GM18508 (cell line): ENCODE measurements at regions not wholly inside any gene's neighbourhood (a gene's known extent, or its start where the extent isn't known, plus 50 kb on each side); places are given as distances from the start of the nearest gene placed in this dataset.
"Not testable (repeated sequence)": the region's sequence is repeated elsewhere in the genome, so short reads cannot be mapped to it uniquely, and the experiment has no call there.

ENCODE experiments used
- ATAC-seq: cut with Tn5 transposase; IDR thresholded peaks from one replicate; pipeline ENCODE4 v1.9.1; 2021; ENCODE audit warnings: moderate number of reproducible peaks; ENCODE audit not compliant: insufficient read depth, unreplicated experiment

DNA sequence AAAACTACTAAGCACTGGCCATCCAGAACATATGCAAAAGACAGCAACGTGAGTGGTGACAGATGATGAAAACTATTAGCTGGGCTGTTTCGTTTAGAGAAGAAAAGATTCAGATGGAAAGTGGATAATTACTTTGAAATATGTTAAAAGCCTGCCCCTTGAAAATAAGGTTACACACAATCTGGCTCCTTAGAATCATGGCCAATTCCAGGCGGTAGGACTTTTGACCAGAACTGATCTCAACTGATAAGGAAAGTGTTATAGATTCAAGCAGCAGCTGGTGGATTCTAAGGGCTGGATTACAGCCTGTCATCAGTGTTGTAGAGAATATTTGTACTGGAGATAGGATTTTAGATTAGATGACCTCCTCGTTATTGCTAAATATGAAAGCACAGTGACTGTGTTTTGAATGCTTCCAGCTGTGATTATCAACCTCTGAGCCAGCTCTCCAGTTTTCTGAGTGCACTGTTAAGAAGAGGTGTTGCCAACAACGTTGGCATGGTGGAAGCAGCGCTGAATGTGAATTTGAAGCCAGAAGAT lies 75.1 kb downstream of the KBTBD2 start:
- not testable (repeated sequence) for ATAC-seq

DNA sequence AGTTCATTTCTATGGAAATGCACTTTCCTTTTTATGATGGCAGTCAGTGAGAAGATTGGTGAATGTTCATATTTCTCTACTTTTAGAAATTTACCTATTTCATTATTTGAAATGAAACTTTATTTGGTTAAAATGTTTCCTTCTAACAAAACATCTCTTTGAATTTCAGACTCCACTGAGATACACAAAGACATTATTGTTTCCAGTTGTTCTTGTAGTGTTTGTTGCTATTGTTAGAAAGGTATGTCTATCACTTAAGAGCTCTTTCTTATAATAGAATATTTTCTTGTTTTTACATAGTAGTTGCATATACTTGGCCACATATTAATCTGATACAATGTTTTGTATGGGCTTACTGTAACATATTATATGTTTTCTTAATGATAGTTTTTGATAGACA lies 76.8 kb downstream of the KBTBD2 start:
- ATAC-seq, result not testable (repeated sequence)

DNA sequence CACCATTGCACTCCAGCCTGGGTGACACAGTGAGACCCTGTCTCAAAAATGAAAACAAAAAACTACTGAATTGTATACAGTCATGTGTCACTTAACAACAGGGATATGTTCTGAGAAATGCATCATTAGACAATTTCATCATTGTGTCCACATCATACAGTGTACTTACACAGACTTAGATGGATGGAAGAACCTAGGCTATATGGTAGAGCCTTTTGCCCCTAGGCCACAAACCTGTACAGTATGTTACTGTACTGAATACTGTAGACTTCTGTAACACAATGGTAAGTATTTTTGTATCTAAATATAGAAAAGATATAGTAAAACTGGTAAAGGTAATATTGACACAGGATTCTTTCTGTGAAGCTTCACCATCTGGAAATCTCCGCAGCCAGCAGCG lies 81.7 kb downstream of the KBTBD2 start:
- ATAC-seq, result no peak

DNA sequence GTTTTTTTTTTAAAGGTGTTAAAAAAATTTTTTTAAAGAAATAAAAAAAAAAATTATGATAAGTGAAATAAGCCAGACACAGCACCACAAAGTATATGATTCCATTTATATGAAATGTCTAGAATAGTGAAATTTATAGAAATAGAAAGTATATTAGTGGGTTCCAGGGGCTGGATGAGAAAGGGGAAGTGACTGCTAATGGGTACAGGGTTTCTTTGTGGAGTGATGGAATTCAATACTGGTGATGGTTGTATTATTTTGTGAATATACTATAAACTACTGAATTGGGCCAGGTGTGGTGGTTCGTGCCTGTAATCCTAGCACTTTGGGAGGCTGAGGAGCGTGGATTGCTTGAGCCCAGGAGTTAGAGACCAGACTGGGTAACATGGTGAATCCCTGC lies 82.2 kb downstream of the KBTBD2 start:
- no peak for ATAC-seq

DNA sequence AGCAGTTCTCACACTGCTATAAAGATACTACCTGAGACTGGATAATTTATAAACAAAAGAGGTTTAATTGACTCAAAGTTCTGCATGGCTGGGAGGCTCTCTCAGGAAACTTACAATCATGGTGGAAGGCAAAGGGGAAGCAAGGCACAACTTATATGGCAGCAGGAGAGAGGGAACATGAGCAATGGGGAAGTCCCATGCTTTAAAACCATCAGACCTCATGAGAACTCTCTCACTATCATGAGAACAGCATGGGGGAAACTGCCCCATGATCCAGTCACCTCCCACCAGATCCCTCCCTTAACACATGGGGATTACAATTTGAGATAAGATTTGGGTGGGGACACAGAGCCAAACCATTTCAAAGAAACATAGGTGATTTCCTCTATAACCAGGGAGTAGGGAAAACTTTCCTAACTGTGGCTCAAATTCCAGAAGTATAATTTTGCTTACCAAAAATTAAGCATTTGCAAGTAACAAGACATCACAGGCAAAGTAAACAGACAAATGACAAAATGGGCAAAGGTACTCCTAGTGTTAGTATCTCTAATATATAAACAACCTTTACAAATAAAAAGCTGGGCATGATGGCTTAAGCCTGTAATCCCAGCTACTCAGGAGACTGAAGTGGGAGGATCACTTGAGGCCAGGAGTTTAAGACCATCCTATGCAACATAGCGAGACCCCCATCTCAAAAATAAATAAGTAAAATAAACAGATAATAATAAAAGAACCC lies 88.0 kb downstream of the KBTBD2 start:
- no peak for ATAC-seq

DNA sequence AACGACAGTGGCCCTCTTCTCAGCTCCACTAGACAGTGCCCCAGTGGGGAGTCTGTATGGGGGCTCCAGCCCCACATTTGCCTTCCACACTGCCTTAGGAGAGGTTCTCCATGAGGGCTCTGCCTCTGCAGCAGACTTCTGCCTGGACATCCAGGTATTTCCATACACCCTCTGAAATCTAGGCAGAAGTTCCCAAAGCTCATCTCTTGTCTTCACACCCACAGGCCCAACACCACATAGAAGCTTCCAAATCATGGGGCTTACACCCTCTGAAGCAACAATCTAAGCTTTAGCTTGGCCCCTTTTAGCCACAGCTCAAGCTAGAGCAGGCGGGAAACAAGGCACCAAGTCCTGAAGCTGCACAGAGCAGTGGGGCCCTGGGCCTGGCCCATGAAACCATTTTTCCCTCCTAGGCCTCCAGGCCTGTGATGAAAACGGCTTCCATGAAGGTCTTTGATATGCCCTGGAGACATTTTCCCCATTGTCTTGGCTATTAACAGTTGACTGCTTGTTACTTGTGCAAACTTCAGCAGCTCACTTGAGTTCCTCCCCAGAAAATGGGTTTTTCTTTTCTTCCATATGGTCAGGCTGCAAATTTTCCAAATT lies 89.2 kb downstream of the KBTBD2 start:
- ATAC-seq, result no peak

DNA sequence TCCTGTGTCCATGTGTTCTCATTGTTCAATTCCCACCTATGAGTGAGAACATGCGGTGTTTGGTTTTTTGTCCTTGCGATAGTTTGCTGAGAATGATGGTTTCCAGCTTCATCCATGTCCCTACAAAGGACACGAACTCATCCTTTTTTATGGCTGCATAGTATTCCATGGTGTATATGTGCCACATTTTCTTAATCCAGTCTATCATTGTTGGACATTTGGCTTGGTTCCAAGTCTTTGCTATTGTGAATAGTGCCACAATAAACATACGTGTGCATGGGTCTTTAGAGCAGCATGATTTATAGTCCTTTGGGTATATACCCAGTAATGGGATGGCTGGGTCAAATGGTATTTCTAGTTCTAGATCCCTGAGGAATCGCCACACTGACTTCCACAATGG lies 98.5 kb downstream of the KBTBD2 start:
- not testable (repeated sequence) for ATAC-seq

DNA sequence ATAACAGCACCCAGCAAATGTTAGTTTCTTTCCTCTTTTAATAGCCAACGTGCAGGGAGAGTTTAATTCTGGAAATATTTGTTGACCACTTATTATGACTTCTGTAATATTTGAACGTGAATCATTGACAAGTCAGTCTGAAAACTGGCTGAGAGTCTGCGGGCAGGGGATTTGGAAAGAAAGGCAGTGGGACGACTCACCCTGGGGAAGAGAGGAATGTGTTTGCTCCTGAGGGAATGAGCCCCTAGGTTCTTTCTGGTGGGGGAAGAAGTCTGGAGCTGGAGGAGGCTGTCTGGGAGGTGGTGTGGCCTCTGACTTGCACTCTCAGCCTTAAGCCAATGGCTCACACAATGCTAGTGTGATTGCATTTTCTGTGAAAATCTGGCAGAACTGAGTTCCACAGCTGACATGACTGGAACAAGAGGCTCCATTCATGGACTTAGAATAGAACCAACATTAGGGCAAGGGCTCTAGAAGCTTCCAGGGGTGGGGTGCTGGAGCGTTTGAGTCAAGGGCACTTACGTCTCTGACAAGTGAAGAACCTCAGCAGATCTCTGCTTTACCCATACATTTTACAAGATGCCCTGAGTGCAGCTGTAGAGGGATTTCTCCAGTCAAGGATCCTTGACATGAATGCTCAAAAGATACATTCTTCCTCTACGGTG lies 100.7 kb downstream of the KBTBD2 start:
- ATAC-seq, result not testable (repeated sequence)

DNA sequence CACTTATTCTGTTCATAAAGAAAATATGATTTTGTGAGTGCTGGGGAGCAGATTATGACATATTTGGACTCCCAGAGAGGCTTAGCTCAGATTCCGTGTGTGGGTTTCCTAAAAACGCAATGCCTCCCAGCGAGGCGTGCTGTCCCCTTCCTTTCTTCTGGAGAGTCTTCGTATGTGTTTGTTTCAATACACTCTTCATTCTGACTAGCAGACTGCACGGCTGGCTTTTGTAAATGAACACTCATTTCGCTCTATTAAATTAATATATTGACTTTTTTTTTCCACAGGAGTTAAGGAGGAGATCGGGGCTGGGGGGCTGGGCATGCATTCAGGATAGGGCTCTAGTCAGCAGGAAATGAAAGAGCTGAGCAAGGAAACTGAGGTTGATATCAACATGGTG lies 102.3 kb downstream of the KBTBD2 start:
- not testable (repeated sequence) for ATAC-seq

DNA sequence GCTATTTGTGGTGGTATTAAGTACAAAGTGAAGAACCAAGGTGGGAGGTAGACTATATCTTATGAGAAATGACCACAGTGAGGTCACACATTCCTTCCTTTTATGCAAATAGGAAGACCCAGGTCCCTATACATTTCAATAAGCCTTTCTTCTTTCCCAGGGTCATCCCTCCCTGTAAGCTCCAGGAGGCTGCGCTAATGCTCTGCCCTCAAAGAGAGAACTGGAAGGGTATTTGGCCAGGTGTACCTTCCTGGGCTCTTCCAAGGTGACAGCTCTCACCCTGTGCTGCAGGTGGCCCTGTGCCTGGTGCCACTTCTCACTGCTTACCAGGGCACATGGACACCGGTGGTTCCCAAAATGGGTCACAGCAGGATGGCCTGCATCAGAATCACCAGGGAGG lies 103.4 kb downstream of the KBTBD2 start:
- not testable (repeated sequence) for ATAC-seq

DNA sequence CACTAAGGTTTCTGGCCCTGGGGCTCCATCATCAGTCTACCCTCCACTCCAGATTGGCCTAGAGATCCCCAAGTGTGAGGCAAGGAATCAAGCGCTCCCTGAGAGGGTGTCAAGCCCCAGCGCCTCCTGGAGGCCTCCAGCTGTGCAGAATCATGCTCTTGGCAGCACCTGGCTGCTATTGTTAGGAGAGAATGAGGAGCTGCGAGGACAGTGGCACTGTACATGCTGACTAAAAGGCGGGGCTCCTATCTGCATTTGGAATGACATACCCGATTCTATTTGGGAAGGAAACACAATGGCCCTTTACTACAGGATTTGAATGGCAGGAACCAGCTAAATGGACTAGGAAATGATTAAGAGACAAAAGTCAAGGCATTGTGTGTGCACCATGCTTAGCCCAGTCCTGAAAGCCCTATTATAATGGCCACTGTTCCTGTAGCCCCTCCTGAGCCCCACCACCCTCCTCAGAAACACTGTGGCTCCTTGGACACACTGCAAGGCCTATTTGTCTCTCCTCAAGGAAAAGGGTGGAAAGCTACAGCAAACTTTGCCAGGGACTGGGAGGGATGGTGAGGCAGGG lies 106.1 kb downstream of the KBTBD2 start:
- ATAC-seq, result not testable (repeated sequence)

DNA sequence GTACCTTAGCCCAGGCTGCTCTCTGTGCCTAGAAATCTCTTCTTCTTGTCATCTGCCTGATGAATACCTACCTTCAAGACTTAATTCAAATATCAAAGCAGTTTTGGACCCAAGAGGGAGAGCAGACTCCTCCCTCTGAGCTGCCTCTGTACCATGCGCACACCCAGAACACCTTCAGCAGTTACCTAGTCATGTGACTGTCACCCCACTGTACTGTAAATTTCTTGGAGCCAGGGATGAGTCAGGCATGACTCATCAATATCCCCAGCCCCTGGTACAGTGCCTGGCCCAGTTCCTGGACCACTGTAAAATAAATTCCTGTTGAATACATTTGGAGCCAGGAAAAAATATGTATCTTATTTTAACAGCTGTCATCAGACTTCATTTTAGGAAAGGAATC lies 111.7 kb downstream of the KBTBD2 start:
- ATAC-seq, result not testable (repeated sequence)

DNA sequence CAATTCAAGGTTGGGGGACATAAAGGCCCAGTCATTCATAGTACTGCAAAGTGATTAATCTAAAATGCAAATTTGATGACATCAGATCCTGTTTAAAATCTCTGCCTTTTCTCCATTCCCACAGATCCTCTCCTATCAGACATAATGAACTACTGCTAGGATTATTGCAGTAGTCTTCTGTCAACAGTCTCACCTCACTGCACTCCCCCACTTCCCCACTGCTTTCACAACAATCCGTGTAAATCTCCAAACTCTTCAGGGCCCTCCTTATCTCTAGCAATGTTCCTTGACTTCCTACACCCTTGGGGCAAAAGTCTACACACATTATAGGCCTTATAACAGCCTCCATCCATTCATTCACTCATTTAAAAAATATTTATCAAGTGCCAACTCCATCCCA lies 112.4 kb downstream of the KBTBD2 start:
- no peak for ATAC-seq

DNA sequence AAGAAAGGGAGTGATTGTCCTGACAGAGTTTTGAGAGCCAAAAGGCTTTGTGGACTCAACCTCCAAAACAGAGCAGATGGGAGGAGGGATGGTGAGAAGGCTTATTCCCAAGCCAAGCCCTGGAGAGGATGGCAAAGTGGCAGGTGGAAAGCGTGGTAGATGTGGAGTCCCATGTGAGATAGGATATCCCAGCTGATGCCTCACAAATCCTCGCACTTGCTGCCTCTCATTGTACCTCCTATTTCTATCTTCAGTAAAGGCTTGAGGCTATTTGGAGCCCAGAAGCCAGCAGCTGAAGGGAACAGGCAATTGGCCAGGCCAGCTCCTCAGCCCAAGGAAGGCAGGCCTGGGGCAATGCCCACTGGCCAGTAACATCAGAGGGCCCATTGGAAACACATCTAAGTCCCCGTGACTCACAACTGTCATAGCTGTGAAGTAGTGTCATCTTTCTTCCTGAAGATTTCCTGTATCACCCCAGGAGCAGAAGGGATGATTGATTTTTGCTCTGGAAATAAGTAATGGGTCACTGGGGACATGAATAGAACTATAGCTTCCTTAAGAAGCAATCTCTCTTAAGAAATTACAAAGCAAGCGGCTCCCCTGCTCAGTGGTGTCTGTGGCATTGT lies 114.4 kb downstream of the KBTBD2 start:
- ATAC-seq, result not testable (repeated sequence)

DNA sequence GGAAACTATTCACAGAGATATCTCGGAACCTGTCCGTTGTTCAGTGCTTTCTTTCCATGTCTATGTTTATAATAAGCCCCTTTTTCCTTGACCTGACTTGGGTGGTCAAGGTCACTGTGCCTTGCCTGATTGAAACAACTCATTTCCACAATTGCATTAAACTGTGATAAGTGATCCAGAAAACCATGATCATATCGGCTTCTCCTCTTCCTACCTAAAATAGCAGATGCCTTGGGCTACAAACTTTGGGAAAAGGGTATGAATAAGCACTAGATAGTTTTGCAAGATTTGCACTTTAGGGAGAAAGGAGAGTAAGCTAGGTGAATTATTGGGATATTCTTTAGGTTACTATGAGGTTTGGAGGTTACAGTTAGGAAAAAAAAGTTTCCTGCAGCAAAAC lies 115.2 kb downstream of the KBTBD2 start:
- ATAC-seq, result not testable (repeated sequence)

DNA sequence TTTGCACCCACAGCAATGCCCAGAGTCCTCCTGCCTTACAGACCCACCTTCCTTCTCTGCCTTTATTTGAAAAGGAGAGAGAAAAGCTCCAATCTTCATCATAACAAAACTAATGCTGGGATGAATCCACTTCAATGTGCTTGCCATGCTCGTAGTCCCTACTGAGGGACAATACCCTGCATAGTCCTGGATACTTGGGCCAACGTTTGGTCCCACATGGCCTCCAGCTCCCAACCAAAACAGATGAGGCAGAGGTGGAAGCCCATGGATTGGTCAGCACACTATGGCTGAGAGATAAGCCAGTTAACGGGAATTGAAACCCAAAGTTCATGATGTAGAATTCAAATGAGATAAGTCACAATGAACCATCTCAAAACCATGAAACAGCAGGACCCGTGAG lies 115.8 kb downstream of the KBTBD2 start:
- not testable (repeated sequence) for ATAC-seq

DNA sequence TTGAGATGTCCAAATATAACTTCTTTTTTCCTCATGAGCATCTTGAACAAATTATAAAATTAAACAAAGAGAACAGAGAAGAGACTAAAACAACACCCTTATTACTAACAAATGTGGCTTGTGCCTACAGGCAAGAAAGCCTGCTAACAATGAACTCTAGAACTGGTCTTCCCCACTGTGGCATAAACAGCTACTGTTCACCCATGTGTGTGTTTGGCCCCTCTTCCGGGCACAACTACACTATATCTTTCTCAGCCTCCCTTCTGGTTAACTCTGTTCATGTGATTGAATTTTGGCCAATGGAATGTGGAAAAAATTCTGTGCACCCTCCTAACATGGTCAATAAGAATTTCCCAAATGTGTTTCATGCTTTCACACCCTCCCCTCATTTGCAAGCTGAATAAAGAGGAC lies 117.0 kb downstream of the KBTBD2 start:
- ATAC-seq, result no peak

DNA sequence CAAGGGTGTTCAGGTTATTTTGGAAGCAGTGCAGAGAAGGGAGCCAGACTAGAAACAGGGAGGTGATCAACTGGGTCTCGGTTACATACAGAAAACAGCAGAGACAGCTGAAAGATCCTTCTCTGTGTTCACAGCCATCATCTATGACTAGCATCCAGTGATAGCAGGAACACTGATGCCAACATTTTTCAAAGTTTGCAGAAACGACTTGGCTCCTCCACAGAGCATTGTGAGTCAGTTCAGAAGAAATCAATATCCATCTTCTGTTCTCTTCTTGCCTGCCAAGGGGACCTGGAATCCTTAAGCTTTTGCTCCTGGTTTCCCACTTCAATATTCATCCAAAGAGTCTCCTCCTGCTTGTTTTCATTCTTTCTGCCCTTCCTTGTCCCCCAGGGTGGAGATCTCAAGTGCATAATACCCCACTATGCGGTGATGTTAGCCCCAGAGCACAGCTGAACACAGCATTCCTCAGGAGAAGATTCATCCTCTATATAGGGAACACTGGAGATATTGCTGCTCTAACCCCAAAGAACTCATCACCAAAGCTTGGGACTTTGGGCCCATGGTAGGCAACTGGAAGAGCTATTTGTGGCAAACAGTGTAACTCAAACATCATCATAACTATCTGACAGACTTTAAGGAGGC lies 122.6 kb downstream of the KBTBD2 start:
- not testable (repeated sequence) for ATAC-seq

DNA sequence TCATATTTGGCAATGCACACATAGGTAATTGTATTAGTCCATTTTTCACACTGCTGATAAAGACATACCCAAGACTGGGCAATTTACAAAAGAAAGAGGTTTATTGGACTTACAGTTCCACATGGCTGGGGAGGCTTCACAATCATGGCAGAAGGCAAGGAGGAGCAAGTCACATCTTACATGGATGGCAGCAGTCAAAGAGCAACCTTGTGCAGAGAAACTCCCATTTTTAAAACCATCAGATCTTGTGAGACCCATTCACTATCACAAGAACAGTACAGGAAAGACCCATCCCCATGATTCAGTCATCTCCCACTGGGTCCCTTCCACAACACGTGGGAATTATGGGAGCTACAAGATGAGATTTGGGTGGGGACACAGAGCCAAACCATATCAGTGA lies 123.2 kb downstream of the KBTBD2 start:
- ATAC-seq, result not testable (repeated sequence)
